B cell (primary cell): ENCODE measurements at regions not wholly inside any gene's neighbourhood (a gene's known extent, or its start where the extent isn't known, plus 50 kb on each side); places are given as distances from the start of the nearest gene placed in this dataset.

Experiments
- ATAC-seq: fragments of 200-7000 bp; cut with Tn5 transposase; one replicate; pipeline ENCODE4 v1.10.0; 2021; ENCODE audit warnings: low read depth, mild to moderate bottlenecking, moderate number of reproducible peaks, moderate library complexity
- CTCF ChIA-PET: fragments of 350-600 bp; sonication (Branson Sonifier 250); formaldehyde crosslinking; loops from one replicate; lab custom pipeline; 2021; ENCODE audit warnings: antibody characterized with exemption, inconsistent platforms; lab: Charles Lee
- POLR2A ChIA-PET: fragments of 350-600 bp; sonication (Branson Sonifier 250); formaldehyde crosslinking; loops from one replicate; lab custom pipeline; 2021; ENCODE audit warnings: antibody characterized with exemption; lab: Charles Lee
- DNase-seq: peaks from one replicate; pipeline ENCODE4 v3.0.0; 2013
- H2AFZ ChIP-seq: 2 replicates; pipeline ENCODE4 v1.6.1; 2012; ENCODE audit warnings: mild to moderate bottlenecking, low read depth, low read length; ENCODE audit not compliant: insufficient read depth, poor library complexity, severe bottlenecking
- H3K27ac ChIP-seq, 2 donors: 1 replicate in 1 of 2; 2 replicates in 1 of 2; pipeline ENCODE4 v1.5.1; 2012 to 2013; ENCODE audit warnings: low read length in 2 of 2, mild to moderate bottlenecking in 2 of 2, moderate library complexity in 1 of 2
- H3K27me3 ChIP-seq, 4 experiments: fragments of 200-600 bp in 1 of 4; sonication (generic) in 1 of 4; replicated peaks in 1 of 4; 1 replicate in 2 of 4; 2 replicates in 2 of 4; pipeline versions ENCODE4 v1.6.1 to v1.7.0; 2013 to 2016; ENCODE audit warnings: low read length in 3 of 4, mild to moderate bottlenecking in 2 of 4, mixed read lengths in 1 of 4, moderate library complexity in 1 of 4; ENCODE audit not compliant: insufficient read depth in 4 of 4, control insufficient read depth in 3 of 4; ENCODE audit errors: control extremely low read depth in 1 of 4
- H3K36me3 ChIP-seq, 2 experiments: replicated peaks in 1 of 2; 1 replicate in 1 of 2; 2 replicates in 1 of 2; pipeline versions ENCODE4 v1.6.1 to v1.7.1; 2013; ENCODE audit warnings: low read length in 1 of 2; ENCODE audit not compliant: insufficient read depth in 2 of 2, control insufficient read depth in 1 of 2; ENCODE audit errors: control extremely low read depth in 1 of 2, extremely low read depth in 1 of 2
- H3K4me1 ChIP-seq, 2 donors: fragments of 200-600 bp in 1 of 2; sonication (generic) in 1 of 2; 1 replicate in 1 of 2; 2 replicates in 1 of 2; pipeline versions ENCODE4 v1.5.1 to v1.6.1; 2013 to 2017; ENCODE audit warnings: low read length in 2 of 2; ENCODE audit not compliant: control insufficient read depth in 2 of 2, insufficient read depth in 2 of 2
- H3K4me2 ChIP-seq: replicated peaks from 2 replicates; pipeline ENCODE3; 2012; ENCODE audit warnings: mild to moderate bottlenecking, low read depth, low read length; ENCODE audit not compliant: poor library complexity, severe bottlenecking
- H3K4me3 ChIP-seq, 5 experiments: fragments of 200-600 bp in 1 of 5; sonication (generic) in 1 of 5; 1 replicate in 3 of 5; 2 replicates in 2 of 5; pipeline versions ENCODE4 v1.5.1 to v1.7.0; 2011 to 2016; ENCODE audit warnings: low read length in 4 of 5, mild to moderate bottlenecking in 4 of 5, low read depth in 2 of 5, control low read depth in 1 of 5, moderate library complexity in 1 of 5; ENCODE audit not compliant: insufficient read depth in 1 of 5; ENCODE audit errors: control extremely low read depth in 1 of 5, extremely low read depth in 1 of 5
- H3K79me2 ChIP-seq: fragments of 200-600 bp; sonication (generic); one replicate; pipeline ENCODE4 v1.6.0; 2016; ENCODE audit warnings: low read length; ENCODE audit not compliant: control insufficient read depth, insufficient read depth
- H3K9ac ChIP-seq: fragments of 200-600 bp; sonication (generic); 2 replicates; pipeline ENCODE4 v1.6.1; 2017; ENCODE audit warnings: mild to moderate bottlenecking, low read length, moderate library complexity
- H3K9me3 ChIP-seq, 3 donors: one replicate each; pipeline versions ENCODE4 v1.6.1 to v1.7.1; 2013; ENCODE audit warnings: low read length in 2 of 3; ENCODE audit not compliant: control insufficient read depth in 2 of 3, insufficient read depth in 1 of 3; ENCODE audit errors: control extremely low read depth in 1 of 3
- H4K20me1 ChIP-seq: 2 replicates; pipeline ENCODE4 v1.6.0; 2012; ENCODE audit warnings: mild to moderate bottlenecking, low read length; ENCODE audit not compliant: insufficient read depth, control insufficient read depth, poor library complexity, severe bottlenecking
- H3K27ac Mint-ChIP-seq: one replicate; pipeline ENCODE4 v1.8.0; 2021; ENCODE audit warnings: mixed read lengths
- H3K27me3 Mint-ChIP-seq: one replicate; pipeline ENCODE4 v1.8.0; 2021; ENCODE audit warnings: mixed read lengths
- H3K4me1 Mint-ChIP-seq: one replicate; pipeline ENCODE4 v1.8.0; 2021; ENCODE audit warnings: mixed read lengths
- H3K4me3 Mint-ChIP-seq: one replicate; pipeline ENCODE4 v1.8.0; 2021; ENCODE audit warnings: mixed read lengths
- H3K9me3 Mint-ChIP-seq: one replicate; pipeline ENCODE4 v1.8.0; 2022; ENCODE audit warnings: mixed read lengths; ENCODE audit not compliant: insufficient read depth
- CTCF ChIP-seq: fragments of 200-600 bp; IDR thresholded peaks from one replicate; pipeline ENCODE4 v1.8.0; 2022; ENCODE audit warnings: antibody characterized with exemption, mild to moderate bottlenecking
- EZH2 ChIP-seq: IDR thresholded peaks from 2 replicates; pipeline ENCODE4 v1.6.1; 2012; ENCODE audit warnings: borderline replicate concordance, low read depth, mild to moderate bottlenecking, moderate library complexity, low read length; ENCODE audit not compliant: insufficient read depth, poor library complexity, severe bottlenecking
- WGBS: methylation state at CpG from one replicate; pipeline ENCODE4 v1.1.5; 2013; ENCODE audit warnings: missing lambda C conversion rate; ENCODE audit not compliant: insufficient coverage; 5-methylcytosine and 5-hydroxymethylcytosine counted together
- intact Hi-C: fragments of 100-400 bp; cut with micrococcal nuclease; formaldehyde crosslinking; loops from one replicate; pipeline ENCODE4 v1.10.0; 2022

DNA sequence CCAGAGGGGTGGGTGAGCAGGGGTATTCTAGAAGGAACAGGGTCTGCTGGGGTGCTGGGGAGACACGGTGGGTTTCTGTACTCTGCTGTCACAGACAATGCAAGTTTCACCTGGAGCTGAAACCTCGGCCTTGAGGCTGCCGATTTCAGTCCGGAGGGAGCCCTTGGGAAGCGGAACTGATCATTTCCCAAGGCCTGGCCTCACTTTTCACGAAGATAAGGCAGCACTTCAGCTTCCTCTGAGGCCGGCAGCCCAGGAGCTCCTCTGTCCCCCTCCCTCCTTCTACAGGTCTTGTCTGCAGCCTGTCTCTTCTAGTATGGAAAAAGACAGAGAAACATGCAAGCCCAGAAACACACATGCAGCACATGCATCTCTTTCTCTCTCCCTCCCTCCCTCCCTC, 242.1 kb downstream of the CDC5L start:
- TF ChIP-seq EZH2 (no peak), CTCF (no peak)
- Histone ChIP-seq H3K4me1 (peaks cover 0 to 8% of the 10 kb centered on the region in 2 donors), H2AFZ (no peak overlapping the region), H3K27me3 (peaks cover 0 to 3% (median 0%) of the 10 kb centered on the region in 4 experiments), H3K4me3 (no peak overlapping the region), H3K9me3 (no peaks in the 10 kb centered on the region), H3K79me2 (no peaks in the 10 kb centered on the region), H3K27ac (no peak overlapping the region), H4K20me1 (no peaks in the 10 kb centered on the region), H3K4me2 (no peak overlapping the region), H3K36me3 (no peaks in the 10 kb centered on the region), H3K9ac (no peak overlapping the region)
- no peaks in the 10 kb centered on the region for H3K9me3 Mint-ChIP-seq
- H3K4me1 Mint-ChIP-seq, result peaks cover 4% of the 10 kb centered on the region
- ATAC-seq (no peak), DNase-seq (no peak)
- intact Hi-C loops, result no loop called here
- H3K4me3 Mint-ChIP-seq, result no peak overlapping the region
- H3K27me3 Mint-ChIP-seq, result peaks cover 24% of the 10 kb centered on the region
- H3K27ac Mint-ChIP-seq, result no peak overlapping the region
- ChIA-PET CTCF (interaction anchor here (1.2 to 3.6 kb wide), 2 partner anchors 1085 to 1293 kb away, joined by 5 to 17 read pairs; no protein-coding TSS in a partner anchor), POLR2A (no interaction called here)
- WGBS, result 82% methylated on average over 7 of the region's 7 CpGs

DNA sequence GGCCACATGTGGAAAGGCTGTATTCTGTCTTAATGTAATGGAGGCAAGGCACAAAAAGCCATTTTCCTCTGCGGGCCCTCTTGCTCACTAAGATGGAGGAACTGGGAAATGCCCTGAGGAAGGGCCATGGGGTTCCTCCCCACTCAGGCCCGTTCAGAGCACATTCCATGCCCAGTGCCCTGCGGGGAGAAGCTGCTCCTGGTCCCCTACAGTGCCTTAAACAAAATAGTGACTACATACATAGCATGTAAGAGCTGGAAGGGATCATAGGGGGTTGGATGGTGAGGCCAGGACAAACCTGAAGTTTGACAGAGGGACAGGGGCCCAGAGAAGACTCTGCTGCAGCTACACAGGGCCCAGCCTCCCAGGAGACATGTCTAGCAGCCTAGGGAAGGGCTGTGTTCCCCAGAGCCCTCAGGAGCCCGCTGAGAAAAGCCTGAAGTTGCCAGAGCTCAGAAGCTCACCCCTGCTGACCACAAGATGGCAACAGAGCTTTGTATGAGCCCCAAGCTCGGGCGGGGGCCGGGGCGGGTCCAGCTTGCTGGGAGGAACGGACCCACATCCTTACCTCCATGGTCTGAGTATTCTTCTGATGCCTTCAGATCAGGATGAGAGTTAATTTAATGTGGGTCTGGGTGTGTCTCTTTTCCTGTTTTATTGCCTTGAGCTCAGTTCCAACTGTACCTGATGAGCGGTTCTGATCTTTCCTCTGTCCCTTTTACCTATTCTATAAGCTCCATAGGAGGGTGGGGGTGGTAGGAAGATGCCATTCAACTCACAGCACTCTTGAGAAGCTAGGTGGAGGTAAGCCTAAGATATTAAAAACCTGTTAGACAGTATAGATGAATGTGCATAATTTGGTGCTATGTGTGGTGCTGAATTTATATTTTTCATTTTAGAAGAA, 242.9 kb downstream of the CDC5L start:
- ChIA-PET CTCF (interaction anchor here (1.2 to 3.6 kb wide), 3 partner anchors 26 to 1292 kb away, joined by 5 to 17 read pairs (median 6); no protein-coding TSS in a partner anchor), POLR2A (interaction anchor here (0.5 kb wide), 1 partner anchor 924 kb away, joined by 4 read pairs; no protein-coding TSS in a partner anchor)
- TF ChIP-seq CTCF, result no peak
- no peak for TF ChIP-seq EZH2
- H3K27me3 Mint-ChIP-seq, result peaks cover 26% of the 10 kb centered on the region
- no peak overlapping the region for H3K4me3 ChIP-seq
- DNase-seq, result no peak
- no peaks in the 10 kb centered on the region for H3K79me2 ChIP-seq
- H3K4me1 Mint-ChIP-seq, result peaks cover 4% of the 10 kb centered on the region
- H3K9me3 Mint-ChIP-seq, result no peaks in the 10 kb centered on the region
- no peaks in the 10 kb centered on the region for H3K36me3 ChIP-seq
- no peak for ATAC-seq
- 7% methylated on average over 1 of the region's 10 CpGs for WGBS
- peaks cover 0 to 3% (median 0%) of the 10 kb centered on the region in 4 experiments for H3K27me3 ChIP-seq
- peaks cover 0 to 8% of the 10 kb centered on the region in 2 donors for H3K4me1 ChIP-seq
- H3K4me2 ChIP-seq, result no peak overlapping the region
- H3K9me3 ChIP-seq, result no peaks in the 10 kb centered on the region
- intact Hi-C loops, result no loop called here
- H3K9ac ChIP-seq, result no peak overlapping the region
- H3K4me3 Mint-ChIP-seq, result no peak overlapping the region
- H3K27ac Mint-ChIP-seq, result no peak overlapping the region
- H3K27ac ChIP-seq, result no peak overlapping the region
- no peaks in the 10 kb centered on the region for H4K20me1 ChIP-seq
- H2AFZ ChIP-seq, result no peak overlapping the region
